GM12891 (cell line): ENCODE measurements at regions not wholly inside any gene's neighbourhood (a gene's known extent, or its start where the extent isn't known, plus 50 kb on each side); places are given as distances from the start of the nearest gene placed in this dataset.

Experiments used
- DNase-seq: peaks from one replicate; pipeline ENCODE4 v3.0.0; 2011; ENCODE audit warnings: low spot score; ENCODE audit not compliant: insufficient read length
- FAIRE-seq: peaks from 2 replicates; lab custom pipeline; 2011; peaks lifted over from hg19 to GRCh38; lab: Jason Lieb, UNC
- PAX5 ChIP-seq: IDR thresholded peaks from 2 replicates; pipeline ENCODE4 v1.6.1; 2011; ENCODE audit warnings: low read length, moderate library complexity, mild to moderate bottlenecking; ENCODE audit not compliant: insufficient read depth, severe bottlenecking
- POLR2A ChIP-seq: IDR thresholded peaks from 2 replicates; pipeline ENCODE4 v1.6.1; 2011; ENCODE audit warnings: low read depth, low read length, control low read depth
- POLR2AphosphoS5 ChIP-seq: IDR thresholded peaks from 2 replicates; pipeline ENCODE4 v1.6.1; 2011; ENCODE audit warnings: low read depth, low read length, control low read depth
- POU2F2 ChIP-seq: IDR thresholded peaks from 2 replicates; pipeline ENCODE4 v1.6.1; 2011; ENCODE audit warnings: low read depth, mild to moderate bottlenecking, control low read depth, low read length, moderate library complexity
- SPI1 ChIP-seq: IDR thresholded peaks from 2 replicates; pipeline ENCODE4 v1.6.1; 2011; ENCODE audit warnings: low read depth, low read length, control low read depth
- TAF1 ChIP-seq: IDR thresholded peaks from 2 replicates; pipeline ENCODE4 v1.6.1; 2011; ENCODE audit warnings: low read depth, low read length, control low read depth

GRCh38 chr9:90044263-90044662 lies 439.5 kb downstream of the GADD45G start:
- TF ChIP-seq PAX5 (no peak), TAF1 (no peak), POLR2AphosphoS5 (no peak), POU2F2 (no peak), SPI1 (no peak), POLR2A (no peak)
- DNase-seq (no peak), FAIRE-seq (no peak)

GRCh38 chr9:90044710-90045151 lies 439.9 kb downstream of the GADD45G start:
- no peak for DNase-seq
- FAIRE-seq: no peak
- TF ChIP-seq POU2F2 (no peak), POLR2A (no peak), TAF1 (no peak), SPI1 (no peak), POLR2AphosphoS5 (no peak), PAX5 (no peak)

- FAIRE-seq (no peak), DNase-seq (no peak)
- TF ChIP-seq PAX5 (no peak), POU2F2 (no peak), POLR2AphosphoS5 (no peak), POLR2A (no peak), SPI1 (no peak), TAF1 (no peak)
Observed at GRCh38 chr9:90046317-90046861, 441.6 kb downstream of the GADD45G start.

GRCh38 chr9:90047828-90048227 lies 443.0 kb downstream of the GADD45G start:
- no peak for FAIRE-seq
- TF ChIP-seq POU2F2 (no peak), PAX5 (no peak), POLR2A (no peak)

GRCh38 chr9:90052366-90052765 lies 447.6 kb downstream of the GADD45G start:
- DNase-seq: no peak
- FAIRE-seq: no peak
- TF ChIP-seq PAX5 (no peak), TAF1 (no peak), SPI1 (no peak), POU2F2 (no peak), POLR2AphosphoS5 (no peak), POLR2A (no peak)

More at GRCh38 chr9:90047828-90048227, 443.0 kb downstream of the GADD45G start:
- no peak for DNase-seq

- FAIRE-seq: no peak
- TF ChIP-seq POLR2A (no peak), POU2F2 (no peak), POLR2AphosphoS5 (no peak), PAX5 (no peak), SPI1 (no peak), TAF1 (no peak)
- DNase-seq: no peak
Observed at GRCh38 chr9:90053027-90053426, 448.2 kb downstream of the GADD45G start.

GRCh38 chr9:90054810-90055209 lies 450.0 kb downstream of the GADD45G start:
- TF ChIP-seq TAF1 (no peak), SPI1 (no peak), POLR2A (no peak), POU2F2 (no peak)
- DNase-seq (no peak), FAIRE-seq (no peak)

- FAIRE-seq: no peak
- no peak for TF ChIP-seq PAX5
- TF ChIP-seq POLR2AphosphoS5: no peak
- no peak for TF ChIP-seq POU2F2
- TF ChIP-seq TAF1: no peak
- TF ChIP-seq POLR2A: no peak
- TF ChIP-seq SPI1: no peak
Observed at GRCh38 chr9:90055226-90055625, 450.4 kb downstream of the GADD45G start.

GRCh38 chr9:90057361-90057760 lies 452.5 kb downstream of the GADD45G start:
- TF ChIP-seq TAF1 (no peak), SPI1 (no peak), PAX5 (no peak), POLR2AphosphoS5 (no peak), POU2F2 (no peak), POLR2A (no peak)
- DNase-seq: no peak
- FAIRE-seq: no peak

More at GRCh38 chr9:90055226-90055625, 450.4 kb downstream of the GADD45G start:
- no peak for DNase-seq
